Testis (tissue), 2 donors: ENCODE measurements at regions not wholly inside any gene's neighbourhood (a gene's known extent, or its start where the extent isn't known, plus 50 kb on each side); places are given as distances from the start of the nearest gene placed in this dataset.

Source experiments
- POLR2A ChIP-seq: fragments of 450-650 bp; IDR thresholded peaks from one replicate; pipeline ENCODE4 v1.6.1; 2017; ENCODE audit warnings: antibody characterized with exemption, mild to moderate bottlenecking, moderate library complexity
- TF ChIP-seq, protein P1 (sequence below), 3 experiments: fragments of 450-650 bp in 2 of 3; fragments of 200-600 bp in 1 of 3; sonication (generic) in 1 of 3; IDR thresholded peaks; one replicate each; pipeline ENCODE4 v1.5.1; 2016 to 2019; ENCODE audit warnings: antibody characterized with exemption in 3 of 3, mild to moderate bottlenecking in 2 of 3, moderate library complexity in 1 of 3

GRCh38 chr9:88742905-88743304, 207.9 kb downstream of the NXNL2 start:
- TF ChIP-seq, protein P1, sequence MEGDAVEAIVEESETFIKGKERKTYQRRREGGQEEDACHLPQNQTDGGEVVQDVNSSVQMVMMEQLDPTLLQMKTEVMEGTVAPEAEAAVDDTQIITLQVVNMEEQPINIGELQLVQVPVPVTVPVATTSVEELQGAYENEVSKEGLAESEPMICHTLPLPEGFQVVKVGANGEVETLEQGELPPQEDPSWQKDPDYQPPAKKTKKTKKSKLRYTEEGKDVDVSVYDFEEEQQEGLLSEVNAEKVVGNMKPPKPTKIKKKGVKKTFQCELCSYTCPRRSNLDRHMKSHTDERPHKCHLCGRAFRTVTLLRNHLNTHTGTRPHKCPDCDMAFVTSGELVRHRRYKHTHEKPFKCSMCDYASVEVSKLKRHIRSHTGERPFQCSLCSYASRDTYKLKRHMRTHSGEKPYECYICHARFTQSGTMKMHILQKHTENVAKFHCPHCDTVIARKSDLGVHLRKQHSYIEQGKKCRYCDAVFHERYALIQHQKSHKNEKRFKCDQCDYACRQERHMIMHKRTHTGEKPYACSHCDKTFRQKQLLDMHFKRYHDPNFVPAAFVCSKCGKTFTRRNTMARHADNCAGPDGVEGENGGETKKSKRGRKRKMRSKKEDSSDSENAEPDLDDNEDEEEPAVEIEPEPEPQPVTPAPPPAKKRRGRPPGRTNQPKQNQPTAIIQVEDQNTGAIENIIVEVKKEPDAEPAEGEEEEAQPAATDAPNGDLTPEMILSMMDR (IDR thresholded peaks at IDR 0.05) = no peak
- TF ChIP-seq POLR2A = no peak
